Neural crest cell (in vitro differentiated cells): ENCODE measurements at regions not wholly inside any gene's neighbourhood (a gene's known extent, or its start where the extent isn't known, plus 50 kb on each side); places are given as distances from the start of the nearest gene placed in this dataset.
A peak's percentile ranks its signal among the peaks of the same experiment; 100 is the strongest.

Source experiments
- DNase-seq: peaks from one replicate; pipeline ENCODE4 v3.0.0; 2021; ENCODE audit warnings: low read depth, mixed read lengths, low spot score
- H3K27ac Mint-ChIP-seq: one replicate; pipeline ENCODE4 v1.8.0; 2021; ENCODE audit warnings: mild to moderate bottlenecking, mixed read lengths; ENCODE audit not compliant: unreplicated experiment
- H3K27me3 Mint-ChIP-seq: 2 replicates; pipeline ENCODE4 v1.8.0; 2021; ENCODE audit warnings: low read depth, mild to moderate bottlenecking, mixed read lengths
- H3K36me3 Mint-ChIP-seq: 2 replicates; pipeline ENCODE4 v1.8.0; 2021; ENCODE audit warnings: low read depth, mild to moderate bottlenecking, mixed read lengths
- H3K4me1 Mint-ChIP-seq: 2 replicates; pipeline ENCODE4 v1.8.0; 2021; ENCODE audit warnings: mixed read lengths
- H3K4me3 Mint-ChIP-seq: one replicate; pipeline ENCODE4 v1.8.0; 2021; ENCODE audit warnings: mild to moderate bottlenecking, mixed read lengths
- H3K9me3 Mint-ChIP-seq: 2 replicates; pipeline ENCODE4 v1.8.0; 2021; ENCODE audit warnings: mixed read lengths
- TF ChIP-seq, protein P1 (sequence below): fragments of 200-600 bp; sonication (generic); conservative IDR thresholded peaks from 2 replicates; pipeline ENCODE4 v1.5.0; 2021; ENCODE audit warnings: antibody characterized with exemption, mild to moderate bottlenecking

- TF ChIP-seq, protein P1, sequence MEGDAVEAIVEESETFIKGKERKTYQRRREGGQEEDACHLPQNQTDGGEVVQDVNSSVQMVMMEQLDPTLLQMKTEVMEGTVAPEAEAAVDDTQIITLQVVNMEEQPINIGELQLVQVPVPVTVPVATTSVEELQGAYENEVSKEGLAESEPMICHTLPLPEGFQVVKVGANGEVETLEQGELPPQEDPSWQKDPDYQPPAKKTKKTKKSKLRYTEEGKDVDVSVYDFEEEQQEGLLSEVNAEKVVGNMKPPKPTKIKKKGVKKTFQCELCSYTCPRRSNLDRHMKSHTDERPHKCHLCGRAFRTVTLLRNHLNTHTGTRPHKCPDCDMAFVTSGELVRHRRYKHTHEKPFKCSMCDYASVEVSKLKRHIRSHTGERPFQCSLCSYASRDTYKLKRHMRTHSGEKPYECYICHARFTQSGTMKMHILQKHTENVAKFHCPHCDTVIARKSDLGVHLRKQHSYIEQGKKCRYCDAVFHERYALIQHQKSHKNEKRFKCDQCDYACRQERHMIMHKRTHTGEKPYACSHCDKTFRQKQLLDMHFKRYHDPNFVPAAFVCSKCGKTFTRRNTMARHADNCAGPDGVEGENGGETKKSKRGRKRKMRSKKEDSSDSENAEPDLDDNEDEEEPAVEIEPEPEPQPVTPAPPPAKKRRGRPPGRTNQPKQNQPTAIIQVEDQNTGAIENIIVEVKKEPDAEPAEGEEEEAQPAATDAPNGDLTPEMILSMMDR: no peak
- Mint-ChIP-seq H3K4me3 (no peak overlapping the region), H3K9me3 (no peaks in the 10 kb centered on the region), H3K4me1 (peaks cover 12% of the 10 kb centered on the region), H3K27ac (no peak overlapping the region), H3K36me3 (no peaks in the 10 kb centered on the region), H3K27me3 (peaks cover 25% of the 10 kb centered on the region)
- no peak for DNase-seq
Measured at GRCh38 chr1:209205039-209205438, 378.5 kb upstream of the CAMK1G start.

- TF ChIP-seq, protein P1: no peak
- H3K36me3 Mint-ChIP-seq: no peaks in the 10 kb centered on the region
- no peak for DNase-seq
- H3K27ac Mint-ChIP-seq: peak overlapping the region; percentile 70
- H3K4me3 Mint-ChIP-seq: peak overlapping the region; percentile 88
- H3K4me1 Mint-ChIP-seq: peaks cover 9% of the 10 kb centered on the region
- H3K9me3 Mint-ChIP-seq: no peaks in the 10 kb centered on the region
- peaks cover 39% of the 10 kb centered on the region for H3K27me3 Mint-ChIP-seq
Measured at GRCh38 chr1:209207126-209207700, 376.3 kb upstream of the CAMK1G start.

- H3K27ac Mint-ChIP-seq: peak overlapping the region; percentile 70
- DNase-seq: peak; percentile 69
- H3K36me3 Mint-ChIP-seq: no peaks in the 10 kb centered on the region
- TF ChIP-seq, protein P1: peak; percentile 89
- H3K4me1 Mint-ChIP-seq: peaks cover 9% of the 10 kb centered on the region
- H3K27me3 Mint-ChIP-seq: peaks cover 45% of the 10 kb centered on the region
- no peaks in the 10 kb centered on the region for H3K9me3 Mint-ChIP-seq
- peak overlapping the region; percentile 88 for H3K4me3 Mint-ChIP-seq
Measured at GRCh38 chr1:209207701-209208286, 375.7 kb upstream of the CAMK1G start.

DNA sequence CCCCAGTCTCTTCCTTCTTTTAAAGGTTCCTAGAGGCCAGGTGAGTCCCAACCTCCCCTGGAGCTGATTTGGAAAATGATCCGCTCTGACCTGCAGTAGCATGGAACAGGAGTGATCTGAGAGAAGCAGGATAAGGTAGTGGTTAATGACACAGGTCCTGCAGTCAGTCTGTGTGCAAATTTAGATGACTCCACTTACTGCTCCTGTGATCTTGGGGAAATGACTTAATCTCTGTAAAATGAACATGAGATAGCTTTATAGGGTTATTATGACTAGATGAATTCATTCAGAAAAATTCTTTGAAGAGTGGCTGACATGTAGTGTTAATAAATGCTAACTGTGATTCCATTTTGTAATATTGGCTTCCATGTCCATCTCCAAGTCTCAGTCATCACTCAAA lies 374.9 kb upstream of the CAMK1G start:
- H3K9me3 Mint-ChIP-seq: no peaks in the 10 kb centered on the region
- H3K4me1 Mint-ChIP-seq: peaks cover 9% of the 10 kb centered on the region
- H3K36me3 Mint-ChIP-seq: no peaks in the 10 kb centered on the region
- DNase-seq: no peak
- peaks cover 50% of the 10 kb centered on the region for H3K27me3 Mint-ChIP-seq
- TF ChIP-seq, protein P1: no peak
- H3K4me3 Mint-ChIP-seq: no peak overlapping the region
- H3K27ac Mint-ChIP-seq: no peak overlapping the region

GRCh38 chr1:209213989-209214388 lies 369.5 kb upstream of the CAMK1G start:
- H3K4me1 Mint-ChIP-seq: no peaks in the 10 kb centered on the region
- DNase-seq: no peak
- H3K27ac Mint-ChIP-seq: no peak overlapping the region
- no peaks in the 10 kb centered on the region for H3K36me3 Mint-ChIP-seq
- H3K27me3 Mint-ChIP-seq: peaks cover 40% of the 10 kb centered on the region
- H3K9me3 Mint-ChIP-seq: no peaks in the 10 kb centered on the region
- H3K4me3 Mint-ChIP-seq: no peak overlapping the region
- TF ChIP-seq, protein P1: no peak
